ENCODE measurements at regions not wholly inside any gene's neighbourhood (a gene's known extent, or its start where the extent isn't known, plus 50 kb on each side); places are given as distances from the start of the nearest gene placed in this dataset.

DNA sequence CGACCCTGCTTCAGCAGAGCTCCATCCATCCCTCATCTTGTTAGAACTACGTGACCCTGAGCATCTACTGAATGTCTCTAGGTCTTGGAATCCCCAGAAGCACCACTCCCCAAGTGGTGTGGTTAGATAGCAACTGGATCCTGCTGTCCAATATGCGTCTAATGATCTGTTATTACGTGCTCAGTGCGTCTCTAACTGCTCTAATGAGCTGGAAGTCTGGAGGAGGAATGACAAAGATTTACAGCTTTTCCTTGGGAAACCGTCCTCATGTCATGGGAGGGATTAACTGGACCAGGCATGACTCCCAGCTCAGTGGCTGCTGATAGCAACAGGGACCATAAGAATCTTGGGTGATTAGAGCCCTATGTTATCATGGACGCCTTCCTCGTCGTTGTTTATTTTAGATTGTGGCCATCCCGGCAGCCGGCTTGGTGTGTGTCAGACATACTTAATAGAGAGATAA is 150.9 kb downstream of the HS3ST3B1 start:
- TF ChIP-seq, protein P1, sequence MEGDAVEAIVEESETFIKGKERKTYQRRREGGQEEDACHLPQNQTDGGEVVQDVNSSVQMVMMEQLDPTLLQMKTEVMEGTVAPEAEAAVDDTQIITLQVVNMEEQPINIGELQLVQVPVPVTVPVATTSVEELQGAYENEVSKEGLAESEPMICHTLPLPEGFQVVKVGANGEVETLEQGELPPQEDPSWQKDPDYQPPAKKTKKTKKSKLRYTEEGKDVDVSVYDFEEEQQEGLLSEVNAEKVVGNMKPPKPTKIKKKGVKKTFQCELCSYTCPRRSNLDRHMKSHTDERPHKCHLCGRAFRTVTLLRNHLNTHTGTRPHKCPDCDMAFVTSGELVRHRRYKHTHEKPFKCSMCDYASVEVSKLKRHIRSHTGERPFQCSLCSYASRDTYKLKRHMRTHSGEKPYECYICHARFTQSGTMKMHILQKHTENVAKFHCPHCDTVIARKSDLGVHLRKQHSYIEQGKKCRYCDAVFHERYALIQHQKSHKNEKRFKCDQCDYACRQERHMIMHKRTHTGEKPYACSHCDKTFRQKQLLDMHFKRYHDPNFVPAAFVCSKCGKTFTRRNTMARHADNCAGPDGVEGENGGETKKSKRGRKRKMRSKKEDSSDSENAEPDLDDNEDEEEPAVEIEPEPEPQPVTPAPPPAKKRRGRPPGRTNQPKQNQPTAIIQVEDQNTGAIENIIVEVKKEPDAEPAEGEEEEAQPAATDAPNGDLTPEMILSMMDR (IDR thresholded peaks at IDR 0.05; ENCODE audit: low read length) = no peak
- no peak for TF ChIP-seq EZH2 (IDR thresholded peaks at IDR 0.05; ENCODE audit: borderline replicate concordance, low read length)
